ENCODE measurements at regions not wholly inside any gene's neighbourhood (a gene's known extent, or its start where the extent isn't known, plus 50 kb on each side); places are given as distances from the start of the nearest gene placed in this dataset.

DNA sequence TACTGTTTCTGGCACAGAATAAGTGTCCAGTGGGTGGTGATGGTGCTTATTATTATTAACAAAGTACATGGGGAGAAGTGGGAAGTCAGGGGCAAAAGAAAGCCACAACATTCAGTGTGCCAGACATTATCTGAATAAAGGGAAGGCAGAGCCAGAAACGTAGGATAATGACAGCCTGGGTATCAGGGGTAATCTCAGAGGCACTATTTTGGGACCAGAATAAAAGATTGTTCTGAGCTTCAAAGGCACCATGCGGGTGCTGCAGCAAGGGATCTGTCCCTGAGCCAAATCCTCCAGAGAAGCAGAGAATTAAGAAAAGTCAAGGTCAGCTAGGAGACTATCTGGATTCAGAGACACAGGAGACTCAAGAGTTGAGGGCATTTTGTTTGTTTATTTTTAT lies 328.8 kb upstream of the GATB start:
- no peak for DNase-seq

DNA sequence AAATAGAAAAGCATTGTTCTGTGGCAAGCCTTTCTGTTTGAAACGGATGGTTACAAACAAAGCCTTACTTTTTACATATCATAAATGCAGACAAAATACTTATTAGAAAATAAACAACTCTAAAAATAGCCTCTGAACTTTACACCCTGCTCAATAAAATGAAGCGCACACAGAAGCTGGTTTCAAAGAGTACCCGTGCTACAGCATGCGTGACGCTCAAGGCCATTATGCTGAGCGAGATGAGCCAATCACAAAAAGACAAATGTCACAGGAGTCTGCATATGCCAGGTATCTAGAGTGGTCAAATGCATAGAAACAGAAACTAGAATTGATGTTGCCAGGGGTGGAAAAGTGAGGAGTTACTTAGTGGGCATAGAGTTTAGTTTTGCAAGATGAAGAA lies 326.5 kb upstream of the GATB start:
- DNase-seq: no peak

DNA sequence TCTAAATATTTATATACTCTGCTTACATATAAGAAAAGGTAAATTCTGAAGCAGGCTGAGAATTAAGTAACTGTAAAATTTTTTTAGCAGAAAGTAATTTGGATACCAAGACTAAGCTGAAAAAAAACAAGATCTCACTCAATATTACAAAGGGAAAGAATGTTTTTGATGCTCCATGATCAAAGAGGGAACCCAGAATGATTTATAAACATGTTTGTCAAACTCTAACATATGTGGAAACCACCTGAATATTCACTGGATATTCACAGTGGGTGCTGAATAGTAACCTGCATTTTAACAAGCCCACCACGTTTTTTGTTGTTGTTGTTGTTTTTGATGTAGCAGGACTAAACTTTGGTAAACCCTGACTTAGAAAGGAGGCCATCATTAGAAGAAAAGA lies 324.9 kb upstream of the GATB start:
- DNase-seq: no peak

DNA sequence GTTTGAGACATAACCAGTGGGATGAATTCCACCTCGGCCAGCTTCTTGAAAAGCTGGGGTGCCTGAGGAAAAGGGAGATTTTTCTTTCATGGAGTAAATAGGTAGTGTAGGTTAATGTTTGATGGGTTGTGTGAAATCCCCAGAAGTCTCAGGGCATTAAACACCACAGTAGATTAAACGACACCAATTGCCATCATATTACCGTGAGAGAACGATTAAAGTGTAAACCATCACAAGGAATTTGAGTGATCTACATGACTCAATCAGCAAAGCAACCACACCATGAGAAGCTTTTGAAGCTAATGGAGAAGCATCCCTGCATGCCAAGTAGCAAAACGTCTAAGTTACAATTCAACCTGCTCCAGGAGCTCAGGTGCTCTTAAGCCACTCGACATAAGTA lies 322.5 kb upstream of the GATB start:
- DNase-seq: no peak

DNA sequence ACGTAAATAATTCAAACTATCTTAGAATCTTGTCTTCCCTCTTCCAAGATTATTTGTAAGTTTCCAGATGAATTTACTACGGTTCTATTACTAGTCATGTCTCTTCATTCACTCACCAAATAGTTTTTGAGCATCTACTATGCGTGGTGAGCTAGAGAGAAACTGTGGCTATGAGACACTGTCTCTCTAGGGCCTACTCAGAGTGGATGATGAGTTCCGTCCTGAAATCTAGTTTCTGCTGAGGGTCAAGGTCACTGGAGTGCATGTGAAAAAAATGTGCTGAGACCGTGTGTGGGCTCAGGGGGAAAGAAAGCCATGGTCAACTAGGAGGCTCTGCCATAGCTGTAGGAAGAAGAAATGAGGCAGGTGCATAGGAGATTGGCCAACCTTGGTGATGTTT lies 320.2 kb upstream of the GATB start:
- DNase-seq: no peak

DNA sequence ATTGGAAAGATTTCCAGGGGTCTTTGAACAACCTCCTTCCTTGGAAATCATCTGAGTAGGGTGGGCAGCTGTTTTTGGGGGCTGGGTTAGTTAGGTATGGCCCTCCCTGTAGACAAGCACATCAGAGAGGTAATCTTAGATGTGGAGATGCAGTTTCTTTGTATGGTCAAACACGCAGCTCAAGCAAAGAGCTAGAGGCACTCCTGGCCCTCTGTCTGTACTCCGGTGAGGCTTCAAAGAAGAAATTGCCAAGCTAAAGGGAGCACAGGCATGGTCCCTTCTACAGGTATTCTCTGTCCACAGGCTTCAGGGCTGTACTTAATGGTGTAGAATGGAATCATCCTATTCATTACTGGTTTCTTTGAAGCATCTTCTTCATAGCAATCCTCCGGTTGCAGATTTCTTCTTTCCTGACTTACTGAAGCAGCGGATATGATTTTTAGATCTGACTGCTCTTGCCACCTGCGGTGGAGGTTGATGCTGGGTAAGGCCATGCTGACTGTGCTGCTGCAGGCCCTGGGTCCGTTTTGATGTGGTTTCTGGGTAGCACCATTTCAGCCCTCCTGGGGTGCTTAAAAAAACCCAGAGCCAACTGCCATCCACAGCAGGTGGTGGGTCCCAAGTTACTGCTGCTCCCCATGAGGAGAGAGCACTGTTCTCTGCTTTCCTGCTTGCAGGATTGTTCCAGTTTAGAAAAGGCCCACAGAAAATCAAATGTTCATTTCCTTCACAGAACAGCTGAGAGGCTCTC lies 318.9 kb upstream of the GATB start:
- DNase-seq: no peak

DNA sequence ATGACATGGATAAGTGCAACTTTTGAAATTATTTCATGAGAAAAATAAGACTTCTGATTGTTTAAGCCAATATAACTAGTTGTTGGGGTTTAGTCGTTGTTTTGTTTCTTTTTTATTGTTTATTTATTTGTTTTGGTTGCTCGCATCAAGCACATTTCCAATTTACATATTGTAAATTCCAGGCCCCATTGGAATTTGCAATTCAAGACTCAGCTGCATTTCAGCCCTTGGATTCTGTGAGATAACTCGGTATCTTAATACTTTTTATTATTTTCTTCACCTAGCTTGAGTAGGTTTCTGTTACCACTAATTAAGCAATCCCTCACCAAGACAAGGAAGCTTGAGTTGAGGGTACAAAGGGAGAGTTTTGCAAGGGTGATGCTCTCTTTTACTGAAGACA lies 318.3 kb upstream of the GATB start:
- no peak for DNase-seq

DNA sequence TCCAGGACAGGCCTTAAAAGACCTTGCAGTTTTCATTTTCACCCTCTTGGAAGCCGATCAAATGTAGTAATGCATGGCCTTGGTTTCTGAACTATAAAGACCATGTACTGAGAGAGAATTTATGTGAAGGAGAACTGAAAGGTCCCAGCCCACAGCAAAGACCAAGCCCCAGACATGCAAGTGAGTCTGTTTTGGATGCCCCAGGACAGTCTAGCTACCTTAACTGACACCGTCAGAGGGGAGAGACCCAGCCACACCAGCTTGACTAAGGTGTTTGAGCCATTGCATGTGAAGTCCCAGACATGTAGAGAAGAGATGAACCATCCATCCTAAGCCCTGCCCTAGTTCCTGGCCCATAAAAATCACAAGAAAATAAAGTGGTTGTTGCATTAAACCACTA lies 316.8 kb upstream of the GATB start:
- no peak for DNase-seq

DNA sequence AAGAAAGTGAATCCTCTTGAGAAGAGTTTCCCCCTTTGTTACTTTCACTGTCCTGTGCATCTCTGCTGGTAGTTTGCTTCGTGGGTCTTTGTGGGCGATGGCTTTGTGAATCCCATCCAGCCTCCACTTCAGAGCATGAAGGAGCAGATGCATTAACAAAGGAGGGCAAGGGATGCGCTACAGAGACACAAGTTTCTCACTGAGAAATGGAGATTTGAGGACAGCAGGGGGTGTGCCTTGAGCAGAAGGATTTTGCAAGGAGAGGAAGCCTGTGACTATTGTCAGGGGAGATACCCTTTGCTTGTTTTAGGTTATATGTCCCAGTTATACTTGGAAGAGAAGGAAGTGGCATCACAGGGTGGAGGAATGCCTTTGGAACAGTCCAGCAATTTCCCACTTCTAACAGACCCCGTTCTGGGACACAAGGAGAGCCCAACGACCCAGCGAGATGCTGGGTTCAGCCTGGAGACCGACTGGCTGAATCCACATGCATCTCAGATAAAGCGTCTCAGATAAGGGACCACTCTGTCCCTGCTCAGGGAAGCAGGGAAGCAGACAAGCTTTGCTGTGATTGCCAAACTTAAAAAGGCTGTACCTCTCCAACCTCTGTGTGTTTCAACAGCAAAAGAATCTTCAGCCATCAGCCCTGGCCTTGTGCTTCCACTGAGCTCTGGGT lies 314.6 kb upstream of the GATB start:
- no peak for DNase-seq

DNA sequence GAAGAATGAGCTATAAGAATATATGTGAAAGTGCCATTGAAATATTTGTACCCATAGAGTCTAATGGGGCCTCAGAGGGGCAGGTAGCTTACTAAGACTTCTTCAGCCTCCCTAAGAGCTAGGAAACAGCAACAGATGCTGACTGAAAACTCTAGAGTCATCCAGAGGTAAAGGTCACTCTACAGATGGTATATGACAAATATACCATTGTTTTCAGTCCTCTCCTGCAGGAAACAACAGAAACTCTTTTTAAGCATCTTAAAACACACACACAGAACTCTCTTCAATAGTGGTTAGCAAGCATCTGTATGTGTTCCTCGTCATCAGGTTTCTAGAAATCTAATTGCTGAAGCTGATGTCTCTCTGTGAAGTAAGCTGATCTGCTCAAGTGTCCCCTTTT lies 313.8 kb upstream of the GATB start:
- DNase-seq: no peak

DNA sequence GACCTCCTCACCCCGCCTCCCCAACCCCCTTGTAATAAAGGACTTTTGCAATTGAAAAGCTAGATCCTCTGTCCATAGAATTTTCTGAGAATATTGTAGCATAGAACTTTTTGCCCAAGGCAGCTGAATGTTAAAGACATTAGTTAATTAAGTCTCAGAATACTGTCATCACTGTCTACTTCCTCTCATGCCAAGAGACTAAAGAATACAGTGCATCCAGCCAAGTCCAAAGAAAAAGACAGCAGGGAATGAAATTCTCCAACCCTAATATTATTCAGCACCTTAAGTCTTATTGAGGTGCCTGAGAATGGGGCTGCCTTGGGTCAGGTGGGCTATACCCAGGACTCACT lies 313.3 kb upstream of the GATB start:
- DNase-seq: no peak

DNA sequence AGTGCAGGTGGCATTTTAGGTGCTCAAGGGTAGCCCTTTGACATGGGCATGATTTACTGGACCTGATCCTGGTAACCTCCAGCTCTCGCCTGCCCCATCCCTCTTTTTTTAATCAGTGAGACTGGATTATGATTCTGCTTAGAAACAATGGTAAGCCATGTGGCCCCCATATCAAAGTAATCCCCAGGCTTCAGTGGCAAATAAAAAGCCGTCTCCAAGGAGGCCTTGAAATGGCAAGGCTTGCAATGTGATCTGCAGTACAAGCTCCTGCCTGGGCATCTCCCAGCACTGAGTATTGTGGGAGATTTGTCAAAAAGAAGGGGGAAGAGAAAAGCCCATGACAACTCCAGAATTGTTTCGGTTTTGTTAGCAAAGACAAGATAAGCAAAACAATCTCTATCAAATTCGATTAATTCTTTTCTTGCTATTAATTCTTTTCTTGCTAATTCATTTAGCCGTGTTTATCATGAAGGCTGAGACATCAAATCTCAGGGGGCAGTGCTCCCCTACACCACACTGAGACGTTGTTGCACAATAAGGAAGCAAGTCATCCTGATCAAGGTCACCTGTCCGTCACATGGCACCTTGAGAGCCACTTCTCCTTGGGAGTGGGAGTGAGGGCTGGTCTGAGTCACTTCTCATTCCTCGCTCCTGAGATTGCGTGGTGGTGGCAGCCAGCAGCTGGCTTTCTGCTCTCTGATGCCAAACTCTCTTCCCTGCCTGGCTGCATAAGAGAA lies 312.7 kb upstream of the GATB start:
- no peak for DNase-seq

DNA sequence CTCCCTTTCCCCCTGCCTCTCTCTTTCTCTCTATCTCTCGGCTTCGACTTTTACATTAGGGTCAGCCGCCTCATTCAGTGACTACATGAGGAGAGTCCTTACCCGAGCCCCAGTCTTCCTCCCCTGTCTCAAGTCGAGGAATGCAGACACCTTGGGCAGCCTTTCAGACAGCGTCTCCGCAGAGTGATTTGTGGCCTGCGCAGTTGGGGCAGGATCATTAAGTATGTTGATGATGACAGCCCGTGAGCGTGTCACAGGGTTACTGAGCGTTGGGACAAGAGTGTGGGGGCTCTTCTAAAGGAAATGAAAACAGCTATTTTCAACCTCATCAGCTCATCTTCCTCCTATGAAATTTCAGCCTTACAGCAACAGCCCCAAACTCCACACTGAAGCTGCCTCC lies 312.1 kb upstream of the GATB start:
- no peak for DNase-seq

DNA sequence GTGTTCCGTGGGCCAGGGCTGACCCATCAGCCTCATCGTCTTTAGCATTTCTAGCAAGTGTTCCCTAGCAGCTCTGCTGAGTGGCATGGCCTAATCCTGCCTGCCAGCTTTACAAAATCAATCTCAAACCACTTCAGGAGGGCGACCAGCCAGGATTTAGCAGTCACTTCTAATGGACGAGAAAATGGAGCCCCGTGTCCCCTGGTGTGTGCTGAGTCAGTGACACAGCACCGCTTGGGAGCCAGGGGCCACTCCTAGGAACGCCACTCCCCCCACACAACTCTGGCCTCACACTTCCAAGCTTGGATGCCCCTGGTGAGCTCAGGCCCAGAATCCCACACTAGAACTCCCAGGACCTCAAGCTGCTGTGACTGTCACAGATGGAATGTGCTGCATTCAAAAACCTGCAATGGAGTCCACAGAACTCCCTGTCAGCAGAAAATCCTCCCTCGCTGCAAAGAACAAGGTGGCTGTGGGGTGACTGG lies 311.2 kb upstream of the GATB start:
- no peak for DNase-seq

DNA sequence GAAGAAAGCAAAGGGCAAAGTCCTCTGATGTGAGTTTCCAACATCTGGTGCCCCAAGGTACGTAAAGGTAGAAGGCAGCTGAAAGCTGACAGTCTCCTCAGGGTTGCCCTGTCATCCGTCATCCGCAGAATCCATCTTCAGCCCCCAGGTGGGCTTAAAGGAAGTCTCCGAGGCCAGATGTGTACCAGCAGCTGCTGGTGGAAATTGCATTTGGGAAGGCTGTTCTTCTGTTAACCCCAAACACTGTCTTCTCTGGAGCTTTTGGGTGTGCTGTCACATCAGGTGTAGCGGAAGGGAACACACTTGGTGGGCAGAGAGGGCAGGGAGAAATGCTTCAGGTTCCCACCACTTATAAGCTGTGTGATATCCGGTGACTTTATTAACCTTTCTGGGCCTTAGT lies 310.0 kb upstream of the GATB start:
- DNase-seq: no peak

DNA sequence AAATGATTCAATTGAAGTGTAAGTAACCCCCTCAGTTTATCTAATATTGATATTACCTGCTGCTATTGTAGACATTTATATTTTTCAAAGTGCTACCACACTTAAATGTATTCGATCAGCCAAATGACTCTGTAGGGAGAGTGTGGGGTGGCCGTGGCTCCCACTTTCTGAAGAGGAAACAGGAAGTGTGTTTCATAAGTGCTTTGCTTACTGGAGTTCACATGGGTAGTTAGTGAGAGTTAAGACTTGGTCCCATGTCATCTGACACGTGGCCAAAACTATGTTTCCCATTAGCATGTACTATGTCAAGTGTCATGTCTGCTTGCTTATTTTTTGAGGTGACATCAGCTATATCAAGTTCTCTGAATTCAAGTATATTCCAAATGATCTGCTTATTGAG lies 308.1 kb upstream of the GATB start:
- DNase-seq: no peak

DNA sequence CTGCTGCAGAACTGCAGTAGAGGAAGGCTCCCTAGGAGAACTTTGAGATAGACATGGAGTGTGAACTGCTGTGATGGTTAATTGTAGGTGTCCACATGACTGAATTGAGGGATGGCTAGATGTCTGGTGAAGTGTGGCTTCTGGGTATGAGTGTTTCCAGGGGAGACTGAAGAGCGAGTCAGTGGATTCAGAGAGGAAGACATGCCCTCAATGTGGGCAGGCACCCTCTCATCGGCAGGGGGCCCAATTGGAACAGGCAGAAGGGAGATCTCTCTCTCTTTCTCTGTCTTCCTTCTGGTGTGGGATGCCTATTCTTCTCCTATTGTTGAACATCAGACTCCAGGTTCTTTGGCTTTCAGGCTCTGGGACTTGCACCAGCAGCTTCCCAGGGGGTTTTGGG lies 304.7 kb upstream of the GATB start:
- DNase-seq: no peak

DNA sequence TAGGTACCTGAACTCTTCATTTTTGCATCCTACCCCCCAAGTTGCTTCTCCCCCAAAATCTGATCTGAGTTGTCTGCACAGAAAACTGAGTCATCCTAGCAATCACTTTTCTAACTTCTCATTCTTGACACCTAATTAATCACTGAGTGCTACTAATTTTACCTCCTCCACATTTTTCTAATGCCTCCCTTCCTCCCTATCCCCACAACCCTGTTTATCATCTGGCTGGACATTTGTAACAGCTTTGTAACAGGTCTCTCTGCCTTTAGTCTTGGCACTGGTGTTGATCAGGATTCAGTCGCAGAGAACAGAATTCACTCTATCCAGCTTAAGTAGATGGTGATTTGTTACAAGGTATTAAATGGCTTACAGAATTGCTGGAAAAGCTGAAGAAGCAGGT lies 303.9 kb upstream of the GATB start:
- no peak for DNase-seq

DNA sequence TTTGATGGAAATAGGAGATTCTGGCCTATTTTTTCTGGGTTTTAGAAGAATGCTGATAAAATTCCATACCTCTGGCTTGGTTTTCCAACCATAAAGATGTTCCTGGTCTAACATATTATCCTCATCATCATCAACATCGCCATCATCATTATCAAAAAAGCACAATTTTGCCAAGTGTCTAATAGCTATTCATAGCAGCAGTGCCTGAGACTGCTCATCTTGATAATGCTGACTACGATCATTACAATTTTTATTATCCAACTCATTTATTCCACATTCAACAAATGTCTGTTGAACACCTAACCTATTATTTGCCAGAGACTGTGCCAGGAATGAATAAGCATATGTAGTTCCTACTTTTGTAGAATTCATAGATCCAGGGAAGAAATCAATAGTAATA lies 303.5 kb upstream of the GATB start:
- DNase-seq: no peak

DNA sequence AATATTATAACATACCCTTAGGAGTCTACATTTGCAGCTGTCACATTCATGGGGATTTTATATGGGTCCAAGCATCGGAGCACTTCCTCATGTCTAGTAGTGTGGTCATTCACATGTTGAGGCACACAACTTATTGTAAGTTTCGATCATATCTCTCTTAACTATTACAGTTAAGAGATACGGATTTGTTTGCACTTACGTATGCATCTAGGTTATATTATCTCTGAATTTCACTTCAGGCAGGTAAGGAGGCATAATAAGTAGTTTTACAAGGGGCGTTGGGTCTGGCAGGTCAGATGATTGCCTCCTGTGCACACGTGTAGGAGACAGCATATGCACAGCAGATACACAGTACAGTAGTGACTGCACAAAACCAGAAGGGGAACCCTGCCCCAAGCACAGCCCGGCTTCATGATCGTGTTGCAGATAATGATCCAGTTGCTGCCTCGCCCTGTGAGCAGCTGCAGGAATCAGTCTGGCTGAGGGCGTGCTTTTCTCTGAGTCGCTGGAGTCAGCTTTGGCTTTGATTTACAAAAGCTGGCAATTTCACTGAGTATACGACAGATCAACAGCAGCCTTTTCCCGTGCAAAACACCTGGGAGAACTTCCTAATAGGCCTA lies 302.9 kb upstream of the GATB start:
- DNase-seq: no peak

DNA sequence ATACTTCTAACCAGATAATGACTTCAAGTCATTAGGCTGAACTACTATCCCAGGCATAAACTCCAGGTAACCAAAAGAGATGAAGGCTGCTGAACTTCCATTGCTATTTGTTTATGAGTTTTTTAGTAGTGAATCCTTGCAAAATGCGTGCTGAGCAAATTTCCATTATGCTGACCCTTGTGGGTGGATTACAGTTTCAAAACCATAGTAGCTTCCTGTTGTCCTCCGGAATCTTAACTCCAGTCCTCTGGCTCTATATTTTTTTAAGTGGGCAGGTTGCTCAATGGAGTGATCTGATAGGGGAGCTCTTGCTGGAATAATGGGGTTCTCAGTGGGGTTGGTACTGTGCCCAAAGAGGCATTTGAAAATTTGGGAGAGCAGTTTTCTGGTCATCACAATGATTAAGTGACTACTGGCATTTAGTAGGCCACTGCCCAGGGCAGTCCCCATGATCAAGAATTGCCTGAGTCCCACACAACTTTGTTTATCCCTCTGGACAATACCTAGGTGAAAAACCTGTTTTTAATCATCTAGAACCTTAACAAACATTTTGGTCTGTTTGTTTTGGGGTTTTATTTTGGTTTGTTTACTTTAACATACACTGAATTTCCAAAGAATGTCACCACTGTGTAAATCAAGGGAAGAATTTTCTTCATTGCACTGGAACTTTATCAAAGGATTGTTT lies 302.3 kb upstream of the GATB start:
- no peak for DNase-seq

DNA sequence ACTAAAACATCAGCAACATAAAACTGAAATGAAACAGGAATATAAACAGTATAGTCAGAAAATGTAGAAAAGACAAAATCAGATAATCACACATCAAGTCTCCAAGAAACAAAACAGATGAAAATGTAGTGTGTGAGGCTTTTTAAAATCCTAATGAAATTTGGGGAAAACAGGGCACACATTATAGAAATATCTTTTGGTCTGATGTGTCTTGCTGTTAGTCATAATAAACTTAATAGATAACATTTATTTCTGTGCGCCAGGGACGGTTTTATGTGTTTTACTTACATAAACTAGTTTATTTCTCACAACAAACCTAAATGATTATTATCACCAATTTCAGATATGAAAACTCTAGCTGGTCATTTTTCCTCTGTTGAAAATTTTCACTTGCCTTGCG lies 293.9 kb upstream of the GATB start:
- no peak for DNase-seq

DNA sequence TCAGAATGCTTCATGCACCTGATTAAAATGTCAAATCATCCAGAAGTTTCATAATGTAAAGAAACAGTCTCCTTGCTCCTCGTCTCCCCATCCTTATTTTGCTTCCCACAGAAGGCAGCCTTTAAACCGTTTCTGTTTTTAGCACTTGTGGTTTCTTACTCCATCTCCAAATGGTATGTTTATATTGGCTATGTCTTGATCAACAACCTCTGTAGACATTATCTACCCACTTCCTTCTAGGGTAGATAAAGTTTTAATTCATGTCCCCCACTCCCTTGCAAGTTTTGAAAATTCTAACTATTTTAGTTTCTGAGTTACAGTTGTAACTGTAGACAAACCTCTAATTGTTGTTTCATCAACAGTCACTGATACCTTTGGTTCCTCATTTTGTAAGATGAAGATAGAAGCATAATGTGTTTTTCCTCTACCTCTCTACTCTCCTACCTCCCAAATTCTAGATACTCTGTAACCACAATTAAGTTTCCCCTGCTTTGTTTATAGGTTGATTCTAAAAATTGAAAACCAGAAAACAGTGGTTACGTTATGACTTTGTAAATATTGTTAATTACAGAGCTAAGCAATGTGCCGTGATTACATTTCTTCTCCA lies 291.7 kb upstream of the GATB start:
- no peak for DNase-seq
